Activated CD8-positive, alpha-beta T cell treated with anti-CD3 and anti-CD28 coated beads for 36 hours (primary cell): ENCODE measurements at regions not wholly inside any gene's neighbourhood (a gene's known extent, or its start where the extent isn't known, plus 50 kb on each side); places are given as distances from the start of the nearest gene placed in this dataset.

ENCODE experiments used
- ATAC-seq: fragments of 200-7000 bp; cut with Tn5 transposase; one replicate; pipeline ENCODE4 v1.10.0; 2021; ENCODE audit warnings: mild to moderate bottlenecking, moderate library complexity
- CTCF ChIA-PET: fragments of 350-600 bp; sonication (Branson Sonifier 250); formaldehyde crosslinking; loops from one replicate; lab custom pipeline; 2021; ENCODE audit warnings: antibody characterized with exemption; lab: Charles Lee
- POLR2A ChIA-PET: fragments of 350-600 bp; sonication (Branson Sonifier 250); formaldehyde crosslinking; loops from one replicate; lab custom pipeline; 2021; ENCODE audit warnings: antibody characterized with exemption; lab: Charles Lee
- DNase-seq: peaks from one replicate; pipeline ENCODE4 v3.0.0-alpha.2; 2020
- H3K27ac Mint-ChIP-seq: one replicate; pipeline ENCODE4 v1.8.0; 2021; ENCODE audit warnings: mild to moderate bottlenecking, mixed read lengths
- H3K27me3 Mint-ChIP-seq: one replicate; pipeline ENCODE4 v1.8.0; 2021; ENCODE audit warnings: mixed read lengths
- H3K36me3 Mint-ChIP-seq: one replicate; pipeline ENCODE4 v1.8.0; 2021; ENCODE audit warnings: low read depth, mixed read lengths
- H3K4me1 Mint-ChIP-seq: one replicate; pipeline ENCODE4 v1.8.0; 2021; ENCODE audit warnings: low read depth, mixed read lengths
- H3K4me3 Mint-ChIP-seq: one replicate; pipeline ENCODE4 v1.8.0; 2021; ENCODE audit warnings: mild to moderate bottlenecking, moderate library complexity, mixed read lengths
- H3K9me3 Mint-ChIP-seq: one replicate; pipeline ENCODE4 v1.8.0; 2021; ENCODE audit warnings: mixed read lengths
- intact Hi-C: fragments of 100-400 bp; cut with micrococcal nuclease; formaldehyde crosslinking; loops from one replicate; pipeline ENCODE4 v1.10.0; 2022
- TF ChIP-seq, protein P1 (sequence below): fragments of 200-600 bp; IDR thresholded peaks from one replicate; pipeline ENCODE4 v1.8.0; 2022; ENCODE audit warnings: antibody characterized with exemption, mild to moderate bottlenecking

DNA sequence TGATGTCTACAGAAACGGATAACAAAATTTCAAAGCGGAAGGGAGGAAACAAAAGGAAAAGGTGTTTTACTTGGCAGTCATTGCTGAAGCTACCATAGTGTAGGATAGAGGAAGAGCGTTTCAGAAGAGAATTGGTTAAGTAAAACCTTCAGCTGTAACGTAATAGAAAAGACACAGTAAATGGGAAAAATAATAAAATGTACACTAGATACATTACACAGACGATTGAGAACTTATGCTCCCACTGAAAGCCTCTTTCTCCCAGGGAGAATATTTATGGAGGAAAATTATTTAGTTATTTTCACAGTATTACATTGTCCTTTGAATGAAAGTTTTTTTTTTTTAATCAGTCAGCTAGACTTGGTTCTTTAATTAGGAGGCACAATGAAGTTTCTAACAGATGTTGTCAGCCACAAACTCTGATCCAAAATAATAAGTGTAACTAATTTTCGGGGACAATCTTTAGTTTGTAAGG lies 90.7 kb upstream of the PRDM1 start:
- Mint-ChIP-seq H3K27ac (peak overlapping the region; percentile 79), H3K4me1 (peaks cover 16% of the 10 kb centered on the region), H3K4me3 (peak overlapping the region; percentile 82)

DNA sequence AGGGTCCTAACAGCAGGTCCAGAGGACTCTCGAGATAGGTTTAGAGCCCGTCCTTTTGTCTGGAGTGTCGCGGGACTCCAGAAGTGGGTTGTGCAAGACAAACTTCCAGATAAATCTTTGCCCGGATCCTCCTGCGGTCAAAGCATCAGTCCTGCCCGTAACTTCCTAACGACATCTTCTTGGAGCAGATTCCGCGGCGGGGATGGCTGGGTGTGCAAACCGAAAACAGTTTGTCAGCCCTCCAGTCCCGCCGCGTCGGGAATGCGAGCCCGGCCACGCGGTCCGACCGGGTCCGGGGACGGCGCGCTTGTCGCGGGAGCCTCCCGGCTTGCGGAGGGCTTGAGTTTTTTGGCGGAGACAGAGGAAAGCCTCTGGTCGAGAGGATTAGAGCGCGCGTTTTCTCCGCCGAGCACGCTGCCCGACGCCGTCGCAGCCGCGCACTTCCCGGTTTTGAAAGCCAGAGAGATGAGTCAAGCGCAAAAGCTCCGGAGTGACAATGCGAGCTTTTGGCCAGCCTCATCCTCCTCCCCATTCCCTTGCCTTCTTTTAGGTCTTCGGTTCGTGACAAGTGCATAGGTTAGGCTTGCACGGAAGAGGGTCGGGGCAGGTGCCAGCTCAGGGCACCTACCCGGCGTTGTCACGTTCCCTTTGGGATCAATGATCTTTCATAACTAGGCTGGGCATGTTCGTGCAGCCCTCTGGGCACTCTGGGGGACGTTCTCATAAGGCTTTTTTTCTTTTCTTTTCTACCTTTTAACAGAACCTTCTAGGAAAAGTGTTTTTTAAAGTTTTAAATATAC lies 91.3 kb upstream of the PRDM1 start:
- H3K36me3 Mint-ChIP-seq, result no peaks in the 10 kb centered on the region
- peak overlapping the region; percentile 79 for H3K27ac Mint-ChIP-seq
- intact Hi-C loops, result loop anchor here (5.0 kb wide), 2 partner anchors 103 to 228 kb away; no protein-coding TSS in a partner anchor
- no peaks in the 10 kb centered on the region for H3K9me3 Mint-ChIP-seq
- ChIA-PET POLR2A (interaction anchor here (1.1 to 1.3 kb wide), 2 partner anchors 10 to 13 kb away, joined by 3 to 4 read pairs; no protein-coding TSS in a partner anchor), CTCF (interaction anchor here (1.0 to 4.6 kb wide), 4 partner anchors 12 to 541 kb away, joined by 3 to 33 read pairs (median 10); no protein-coding TSS in a partner anchor)
- peak; percentile 58 for DNase-seq
- H3K27me3 Mint-ChIP-seq, result peaks cover 65% of the 10 kb centered on the region
- peak overlapping the region; percentile 82 for H3K4me3 Mint-ChIP-seq
- ATAC-seq, result no peak
- TF ChIP-seq, protein P1, sequence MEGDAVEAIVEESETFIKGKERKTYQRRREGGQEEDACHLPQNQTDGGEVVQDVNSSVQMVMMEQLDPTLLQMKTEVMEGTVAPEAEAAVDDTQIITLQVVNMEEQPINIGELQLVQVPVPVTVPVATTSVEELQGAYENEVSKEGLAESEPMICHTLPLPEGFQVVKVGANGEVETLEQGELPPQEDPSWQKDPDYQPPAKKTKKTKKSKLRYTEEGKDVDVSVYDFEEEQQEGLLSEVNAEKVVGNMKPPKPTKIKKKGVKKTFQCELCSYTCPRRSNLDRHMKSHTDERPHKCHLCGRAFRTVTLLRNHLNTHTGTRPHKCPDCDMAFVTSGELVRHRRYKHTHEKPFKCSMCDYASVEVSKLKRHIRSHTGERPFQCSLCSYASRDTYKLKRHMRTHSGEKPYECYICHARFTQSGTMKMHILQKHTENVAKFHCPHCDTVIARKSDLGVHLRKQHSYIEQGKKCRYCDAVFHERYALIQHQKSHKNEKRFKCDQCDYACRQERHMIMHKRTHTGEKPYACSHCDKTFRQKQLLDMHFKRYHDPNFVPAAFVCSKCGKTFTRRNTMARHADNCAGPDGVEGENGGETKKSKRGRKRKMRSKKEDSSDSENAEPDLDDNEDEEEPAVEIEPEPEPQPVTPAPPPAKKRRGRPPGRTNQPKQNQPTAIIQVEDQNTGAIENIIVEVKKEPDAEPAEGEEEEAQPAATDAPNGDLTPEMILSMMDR, result no peak
- H3K4me1 Mint-ChIP-seq, result peaks cover 16% of the 10 kb centered on the region

More for the DNA sequence above, 90.7 kb upstream of the PRDM1 start:
- CTCF ChIA-PET, result interaction anchor here (4.6 kb wide), 1 partner anchor 228 kb away, joined by 33 read pairs; no protein-coding TSS in a partner anchor
- Mint-ChIP-seq H3K27me3 (peaks cover 61% of the 10 kb centered on the region), H3K9me3 (no peaks in the 10 kb centered on the region), H3K36me3 (no peaks in the 10 kb centered on the region)
- TF ChIP-seq, protein P1, result no peak
- intact Hi-C loops, result no loop called here
- ATAC-seq, result no peak
- DNase-seq, result no peak
- POLR2A ChIA-PET, result interaction anchor here (1.1 to 1.3 kb wide), 2 partner anchors 11 to 14 kb away, joined by 3 to 4 read pairs; no protein-coding TSS in a partner anchor

DNA sequence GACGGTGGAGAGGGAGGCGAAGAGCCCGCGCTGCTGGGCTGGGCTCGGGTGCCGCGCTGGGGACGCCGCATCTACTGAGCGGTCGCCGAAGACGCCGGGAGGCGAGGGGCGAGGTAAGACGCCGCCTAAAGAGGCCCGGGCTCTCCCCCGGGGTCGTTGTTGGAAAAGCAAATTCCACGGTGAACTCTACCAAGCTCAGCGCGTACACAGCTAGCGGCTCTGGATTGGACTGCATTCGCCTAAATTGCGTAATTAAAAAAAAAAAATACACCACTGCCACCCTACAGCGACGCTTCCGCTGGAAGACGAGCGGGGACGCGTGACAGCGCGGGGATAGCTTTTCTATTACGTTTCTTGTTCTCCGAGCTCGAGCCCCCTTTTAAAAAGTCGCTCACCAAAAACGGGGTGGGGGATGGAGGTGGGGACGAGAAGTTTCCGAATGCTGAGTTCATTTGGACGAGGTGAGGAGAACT lies 92.0 kb upstream of the PRDM1 start:
- H3K27ac Mint-ChIP-seq, result peak overlapping the region; percentile 79
- no peaks in the 10 kb centered on the region for H3K36me3 Mint-ChIP-seq
- ChIA-PET CTCF (interaction anchor here (1.0 to 4.6 kb wide), 5 partner anchors 11 to 541 kb away, joined by 3 to 33 read pairs (median 7); no protein-coding TSS in a partner anchor), POLR2A (interaction anchor here (0.5 to 4.0 kb wide), 4 partner anchors 12 to 346 kb away, joined by 3 to 31 read pairs (median 3); no protein-coding TSS in a partner anchor)
- no peaks in the 10 kb centered on the region for H3K9me3 Mint-ChIP-seq
- ATAC-seq (peak; percentile 34), DNase-seq (peak; percentile 54)
- H3K4me1 Mint-ChIP-seq, result peaks cover 16% of the 10 kb centered on the region
- TF ChIP-seq, protein P1, result no peak
- intact Hi-C loops, result loop anchor here (5.0 kb wide), 2 partner anchors 103 to 228 kb away; no protein-coding TSS in a partner anchor
- peak overlapping the region; percentile 82 for H3K4me3 Mint-ChIP-seq
- H3K27me3 Mint-ChIP-seq, result peaks cover 68% of the 10 kb centered on the region

DNA sequence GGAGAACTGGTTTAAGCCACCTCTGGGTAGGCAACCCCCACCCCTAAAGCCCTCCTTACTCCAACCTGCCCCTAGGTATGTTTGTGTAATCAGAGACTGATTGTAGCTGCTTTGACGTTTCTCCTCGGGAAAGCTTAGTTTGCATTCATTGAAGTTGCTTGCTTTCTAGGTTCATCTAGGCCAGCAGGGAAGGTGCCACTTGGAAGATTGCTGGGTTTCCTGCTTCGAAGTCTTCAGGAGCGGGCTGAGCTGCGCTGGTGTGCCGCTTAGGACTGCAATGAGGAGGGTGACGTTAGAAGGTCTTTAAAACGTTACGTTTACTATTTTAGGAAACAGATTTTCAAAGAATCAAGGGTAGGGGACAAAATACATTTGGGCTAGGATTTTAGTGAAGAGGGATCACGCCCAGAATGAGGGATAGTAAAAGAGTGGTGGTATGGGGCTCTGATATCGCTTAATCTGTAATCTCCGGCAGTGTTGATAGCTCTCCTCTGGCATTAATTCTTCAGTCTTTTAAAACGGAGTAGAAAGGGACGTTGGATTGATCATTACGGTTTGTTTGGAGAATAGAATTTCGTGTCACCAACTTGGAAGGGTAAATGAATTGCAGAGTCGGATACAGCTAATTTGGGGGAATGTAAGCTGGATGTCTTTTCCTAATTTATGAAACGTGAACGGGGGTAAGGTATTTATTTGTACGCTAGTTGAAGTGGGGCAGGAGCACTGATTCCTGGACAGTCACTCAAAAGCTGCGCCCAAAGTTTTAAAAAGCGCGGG lies 92.6 kb upstream of the PRDM1 start:
- no peak for ATAC-seq
- H3K36me3 Mint-ChIP-seq, result no peaks in the 10 kb centered on the region
- peak overlapping the region; percentile 82 for H3K4me3 Mint-ChIP-seq
- H3K9me3 Mint-ChIP-seq, result no peaks in the 10 kb centered on the region
- DNase-seq, result no peak
- H3K27ac Mint-ChIP-seq, result peak overlapping the region; percentile 28
- intact Hi-C loops, result loop anchor here (5.0 kb wide), 2 partner anchors 104 to 229 kb away; no protein-coding TSS in a partner anchor
- H3K27me3 Mint-ChIP-seq, result peaks cover 71% of the 10 kb centered on the region
- POLR2A ChIA-PET, result interaction anchor here (0.5 to 4.0 kb wide), 6 partner anchors 11 to 345 kb away, joined by 3 to 31 read pairs (median 4); no protein-coding TSS in a partner anchor
- H3K4me1 Mint-ChIP-seq, result peaks cover 16% of the 10 kb centered on the region
- CTCF ChIA-PET, result interaction anchor here (1.0 to 4.6 kb wide), 11 partner anchors 11 to 540 kb away, joined by 3 to 33 read pairs (median 5); partner anchors contain the start of gene PRDM1
- TF ChIP-seq, protein P1, result no peak
